ENCODE measurements at regions not wholly inside any gene's neighbourhood (a gene's known extent, or its start where the extent isn't known, plus 50 kb on each side); places are given as distances from the start of the nearest gene placed in this dataset.

DNA sequence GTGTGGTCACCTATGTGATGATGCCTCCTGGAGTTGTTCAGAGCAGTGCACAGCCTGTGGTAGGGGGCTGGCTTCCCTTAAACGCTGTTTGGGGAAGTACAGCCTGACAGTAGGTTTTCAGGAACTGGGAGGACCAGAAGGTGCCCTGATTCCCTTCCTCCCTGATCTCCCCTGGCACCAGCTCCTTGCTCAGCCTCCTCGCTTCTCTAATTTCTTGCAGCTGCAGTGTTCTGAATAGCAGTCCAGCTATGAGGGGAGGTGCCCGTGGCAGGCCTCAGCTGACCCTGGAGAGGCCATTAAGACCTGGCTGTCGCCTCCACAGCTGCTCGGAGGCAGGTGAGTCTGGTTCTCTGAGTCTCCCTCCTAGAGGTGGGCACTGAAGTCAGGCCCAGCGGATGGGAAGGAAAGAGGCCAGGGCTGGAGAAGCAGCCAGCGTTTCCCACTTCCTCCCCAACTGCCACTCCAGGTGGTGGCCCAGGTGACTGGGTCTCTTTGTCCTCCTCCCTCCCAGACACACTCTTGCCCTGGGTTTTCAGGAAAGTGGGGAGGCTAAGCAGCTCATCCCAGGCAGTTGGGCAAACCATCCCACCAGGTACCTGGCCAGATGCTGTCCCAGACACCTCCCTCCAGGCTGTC lies 52.0 kb upstream of the RPL11 start:
- no peak for DNase-seq

DNA sequence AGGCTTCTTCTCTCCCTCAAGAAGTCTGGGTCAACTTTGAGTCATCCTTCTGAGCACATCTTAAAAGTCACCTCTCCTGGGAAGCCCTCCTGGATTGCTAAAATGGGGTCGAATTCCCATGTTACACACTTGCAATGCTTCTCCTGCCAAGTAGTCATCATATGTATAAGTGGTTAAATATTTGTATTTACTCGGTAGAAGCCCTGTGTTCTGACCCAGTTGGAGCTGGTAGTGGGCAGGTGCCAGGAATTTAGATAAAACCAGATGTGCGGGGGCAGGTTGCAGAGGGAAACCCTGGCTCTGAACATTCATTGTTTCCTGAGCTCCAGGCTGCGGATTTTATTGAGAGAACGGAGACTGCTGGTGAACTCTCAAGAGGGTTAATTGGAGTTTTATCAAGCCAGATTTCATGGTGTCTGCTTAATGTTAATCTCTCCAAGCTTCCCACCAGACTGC lies 52.8 kb upstream of the RPL11 start:
- no peak for DNase-seq

DNA sequence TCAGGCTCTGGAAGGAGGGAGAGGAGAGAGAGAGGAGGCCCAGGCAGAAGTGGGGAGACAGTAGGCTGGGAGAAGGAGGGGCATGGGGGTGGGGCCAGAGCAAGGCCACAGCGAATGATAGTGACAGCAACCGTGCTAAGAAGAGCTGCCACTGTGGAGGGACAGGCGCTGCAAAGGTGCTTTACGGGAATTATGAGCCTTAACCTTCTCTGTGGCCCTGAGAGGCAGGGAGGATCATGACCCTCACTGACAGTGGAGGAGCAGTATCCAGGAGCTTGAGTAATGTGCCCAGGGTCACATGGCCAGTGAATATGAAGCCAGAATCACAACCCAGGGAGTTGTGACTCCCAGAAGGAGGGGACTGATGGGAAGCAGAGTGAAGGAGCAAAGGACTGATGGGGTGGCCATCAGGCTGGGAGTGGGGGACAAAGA lies 53.4 kb upstream of the RPL11 start:
- DNase-seq, result no peak

DNA sequence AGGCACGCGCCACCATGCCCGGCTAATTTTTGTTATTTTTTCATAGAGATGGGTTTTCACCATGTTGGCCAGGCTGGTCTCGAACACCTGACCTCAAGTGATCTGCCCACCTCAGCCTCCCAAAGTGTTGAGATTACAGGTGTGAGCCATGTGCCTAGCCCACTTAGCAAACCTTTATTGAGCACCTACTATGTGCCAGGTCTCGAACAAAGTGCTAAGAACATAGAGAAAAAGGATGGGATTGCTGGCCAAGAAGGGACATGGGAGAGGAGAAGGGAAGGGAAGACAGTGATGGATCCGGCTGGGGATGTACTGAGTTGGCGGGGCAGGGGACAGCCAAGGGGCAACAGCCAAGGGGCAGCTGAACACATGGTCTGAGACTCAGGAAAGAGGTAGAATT lies 55.6 kb upstream of the RPL11 start:
- no peak for DNase-seq

DNA sequence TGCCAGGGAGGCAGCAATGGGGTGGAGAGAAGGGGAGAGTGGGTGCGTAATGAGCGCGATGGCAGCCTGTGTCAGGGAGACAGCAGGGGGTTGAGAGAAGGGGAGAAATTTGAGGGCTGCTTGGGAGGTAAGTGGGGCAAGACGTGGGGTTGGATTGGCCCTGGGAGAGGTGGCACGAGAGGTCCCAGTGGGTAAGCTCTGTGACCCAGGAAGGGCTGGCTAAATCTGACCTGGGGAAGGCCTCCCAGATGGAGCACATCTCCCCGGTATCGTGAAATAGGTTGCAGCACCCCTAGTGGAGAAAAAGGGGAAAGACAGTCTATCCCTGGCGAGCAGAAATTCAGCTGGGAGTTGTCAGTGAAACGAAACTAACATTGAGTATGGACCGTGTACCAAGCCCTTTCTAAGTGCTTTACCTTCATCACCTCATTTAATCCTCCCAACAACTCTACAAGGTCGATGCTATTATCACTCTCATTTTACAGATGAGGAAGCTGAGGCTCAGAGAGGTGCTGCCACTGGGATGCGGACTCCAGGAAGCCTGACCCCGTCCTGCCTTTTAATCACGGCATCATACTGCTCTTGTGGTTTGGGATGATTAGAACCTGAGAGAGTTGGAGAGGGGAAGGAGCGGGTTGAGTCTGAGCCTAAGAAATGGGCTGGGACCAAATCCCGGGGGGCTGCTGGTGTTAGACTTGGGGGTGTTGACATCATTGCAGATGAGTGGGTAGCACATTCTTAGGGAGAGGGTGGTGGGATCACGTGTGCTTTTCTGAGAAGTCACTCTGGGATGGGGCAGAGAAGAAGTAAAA lies 56.6 kb upstream of the RPL11 start:
- DNase-seq, result peak; percentile 77

DNA sequence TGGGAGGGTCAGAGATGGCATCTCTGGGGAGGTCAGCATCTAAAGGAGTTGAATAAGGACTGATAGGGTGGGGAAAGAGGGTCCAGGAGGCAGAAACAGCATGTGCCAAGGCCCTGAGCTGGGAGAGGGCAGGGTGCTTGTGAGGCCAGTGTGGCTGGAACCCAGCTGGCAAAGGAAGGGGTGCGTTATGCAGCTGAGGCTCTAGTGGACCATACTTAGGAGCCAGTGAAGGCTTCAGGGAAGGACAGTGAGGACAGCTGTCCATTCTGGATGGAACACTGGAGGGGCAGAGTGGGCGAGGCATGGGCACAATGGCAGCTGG lies 57.1 kb upstream of the RPL11 start:
- no peak for DNase-seq

DNA sequence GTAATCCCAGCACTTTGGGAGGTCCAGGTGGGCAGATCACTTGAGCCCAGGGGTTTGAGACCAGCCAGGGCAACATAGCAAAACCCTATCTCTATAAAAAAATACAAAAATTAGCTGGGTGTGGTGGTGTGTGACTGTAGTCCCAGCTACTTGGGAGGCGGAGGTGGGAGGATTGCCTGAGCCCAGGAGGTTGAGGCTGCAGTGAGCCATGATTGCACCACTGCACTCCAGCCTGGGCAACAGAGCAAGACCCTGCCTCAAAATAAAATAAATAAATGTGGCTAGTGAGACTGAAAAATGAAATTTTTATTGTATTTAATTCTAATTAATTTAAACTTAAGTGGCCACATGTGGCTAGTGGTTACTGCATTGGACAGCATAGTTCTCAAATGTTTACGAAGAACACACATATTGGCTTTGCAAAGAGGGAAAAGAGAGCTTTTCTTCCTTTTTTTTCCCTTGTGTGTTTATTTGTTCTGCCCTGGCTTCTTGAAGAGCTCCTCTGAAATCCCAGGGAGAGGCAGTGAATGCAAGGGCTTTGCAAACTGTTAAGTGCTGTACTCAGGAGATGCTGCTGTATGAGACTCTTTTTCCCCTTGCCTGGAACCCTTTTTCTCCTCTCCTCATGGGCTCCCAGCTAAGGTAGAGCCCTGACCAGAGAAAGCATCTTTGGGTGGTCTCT lies 59.0 kb upstream of the RPL11 start:
- DNase-seq, result no peak

DNA sequence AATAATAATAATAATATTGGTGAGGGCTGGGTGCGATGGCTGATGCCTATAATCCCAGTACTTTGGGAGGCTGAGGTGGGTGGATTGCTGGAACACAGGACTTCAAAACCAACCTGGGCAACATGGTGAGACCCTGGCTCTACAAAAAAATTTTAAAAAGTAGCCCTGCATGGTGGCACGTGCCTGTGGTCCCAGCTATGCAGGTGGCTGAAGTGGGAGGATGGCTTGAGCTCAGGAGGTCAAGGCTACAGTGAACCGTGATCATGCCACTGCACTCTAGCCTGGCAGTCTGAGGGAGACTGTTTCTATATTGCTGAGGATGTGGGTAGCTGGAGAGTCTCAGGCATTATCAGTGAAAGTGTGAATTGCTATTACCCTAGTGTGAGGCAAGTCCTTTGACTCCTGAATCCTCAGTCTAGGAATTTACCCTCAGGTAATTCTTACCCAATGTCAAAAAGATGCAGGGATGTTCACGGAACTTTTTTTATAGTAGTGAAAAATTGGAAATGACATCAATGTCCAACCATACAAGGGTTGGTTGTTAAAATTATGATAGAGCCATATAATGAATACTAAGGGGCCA lies 61.8 kb upstream of the RPL11 start:
- DNase-seq, result no peak

DNA sequence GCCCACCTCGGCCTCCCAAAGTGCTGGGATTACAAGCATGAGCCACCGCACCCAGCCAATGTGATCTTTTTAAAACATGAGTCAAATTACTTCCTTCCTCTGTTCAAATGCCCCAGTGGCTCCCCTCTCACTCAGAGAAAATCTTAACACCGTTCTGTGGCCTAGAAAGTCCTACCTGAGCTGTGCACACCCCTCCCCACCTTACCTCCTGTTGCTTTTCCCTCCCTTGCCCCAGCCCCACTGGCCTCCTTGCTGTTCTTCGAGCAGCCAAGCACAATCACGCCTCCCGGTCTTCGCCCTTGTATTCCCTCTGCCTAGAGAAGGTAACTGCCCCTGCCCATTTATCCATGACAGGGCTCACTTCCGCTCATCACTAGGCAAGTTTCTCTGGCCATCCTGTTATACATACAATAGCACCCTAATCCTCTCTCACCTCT lies 62.6 kb upstream of the RPL11 start:
- DNase-seq, result peak; percentile 31

DNA sequence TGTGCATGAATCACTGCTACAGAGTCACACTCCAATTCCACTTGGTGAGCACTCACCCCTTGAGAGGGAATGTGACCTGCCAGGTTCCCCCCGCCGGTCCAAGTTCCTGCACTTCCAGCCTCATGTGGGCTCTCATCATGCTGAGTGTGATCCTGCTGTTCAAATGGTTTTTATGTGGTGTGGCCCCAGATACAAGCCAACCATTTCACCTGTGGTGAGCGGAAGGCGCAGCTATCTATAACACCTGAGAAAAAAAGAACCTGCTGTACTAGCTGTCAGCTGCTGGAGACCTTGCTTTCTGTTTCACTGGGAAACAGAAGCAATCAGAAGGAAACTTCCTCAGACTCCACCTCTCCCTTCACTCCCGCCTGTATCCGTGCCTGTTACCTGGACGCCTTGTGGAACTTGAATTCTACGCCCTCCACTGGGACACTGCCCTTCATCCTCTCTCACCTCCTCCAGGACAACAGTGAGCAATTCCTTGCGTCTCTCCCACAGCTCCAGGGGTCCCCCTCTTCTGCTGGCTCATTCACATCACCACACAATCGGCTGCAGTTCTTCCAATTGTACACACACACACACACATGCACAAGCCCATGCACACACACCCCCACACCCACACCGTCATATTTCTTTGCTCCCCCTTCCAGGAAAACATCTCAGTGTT lies 64.4 kb upstream of the RPL11 start:
- DNase-seq, result peak; percentile 40

DNA sequence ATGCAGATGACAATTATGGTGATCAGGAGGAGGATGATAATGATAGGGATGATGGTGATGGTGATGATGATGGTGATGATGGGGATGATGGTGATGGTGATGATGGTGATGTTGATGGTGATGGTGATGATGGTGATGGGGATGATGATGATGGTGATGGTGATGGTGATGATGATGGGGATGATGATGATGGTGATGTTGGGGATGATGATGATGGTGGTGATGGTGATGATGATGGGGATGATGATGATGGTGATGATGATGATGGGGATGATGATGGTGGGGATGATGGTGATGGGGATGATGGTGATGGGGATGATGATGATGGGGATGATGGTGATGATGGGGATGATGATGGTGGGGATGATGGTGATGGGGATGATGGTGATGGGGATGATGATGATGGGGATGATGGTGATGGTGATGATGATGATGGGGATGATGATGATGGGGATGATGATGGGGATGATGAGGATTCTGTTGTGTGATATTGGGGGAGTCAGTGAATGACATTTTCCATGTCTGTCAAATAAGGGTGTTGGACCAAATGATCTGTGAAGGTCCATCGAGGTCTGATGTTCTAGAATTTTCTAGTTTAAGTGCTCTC lies 65.6 kb upstream of the RPL11 start:
- DNase-seq, result no peak

DNA sequence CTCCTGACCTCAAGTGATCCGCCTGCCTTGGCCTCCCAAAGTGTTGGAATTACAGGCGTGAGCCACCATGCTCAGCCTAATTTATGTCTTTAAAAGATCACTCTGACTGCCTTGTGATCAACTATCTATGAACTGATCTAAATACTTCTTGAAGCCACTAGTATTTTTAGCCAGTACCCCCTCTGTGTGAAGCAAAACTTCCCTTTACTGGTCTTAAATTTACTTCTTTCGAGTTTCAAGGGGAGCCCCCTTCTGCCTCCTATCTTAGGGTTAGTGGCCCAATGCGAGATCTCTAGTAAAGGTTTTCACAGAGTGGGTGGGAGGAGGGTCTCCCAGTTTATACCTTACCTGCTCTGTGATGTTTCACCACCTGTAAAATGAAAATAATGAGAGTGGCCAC lies 66.1 kb upstream of the RPL11 start:
- DNase-seq, result no peak

DNA sequence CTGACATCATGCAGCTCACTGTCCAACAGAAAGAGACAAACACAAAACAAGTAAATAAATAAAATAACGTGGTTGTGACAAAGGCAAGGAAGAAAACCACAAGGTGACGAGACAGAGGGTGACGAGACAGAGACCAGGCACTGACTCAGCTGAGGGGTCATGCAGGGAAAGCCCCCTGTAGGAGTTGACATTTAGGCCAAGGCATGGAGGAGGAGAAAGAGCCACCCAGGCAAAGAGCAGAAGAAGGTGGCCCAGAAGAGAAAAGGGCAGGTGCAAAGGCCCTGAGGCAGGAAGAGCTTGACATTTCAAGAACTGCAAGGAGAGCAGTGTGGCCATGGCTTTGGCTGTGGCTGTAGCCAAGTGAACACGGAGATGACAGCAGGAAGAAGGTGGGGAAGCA lies 65.1 kb upstream of the ID3 start:
- DNase-seq, result peak; percentile 74

DNA sequence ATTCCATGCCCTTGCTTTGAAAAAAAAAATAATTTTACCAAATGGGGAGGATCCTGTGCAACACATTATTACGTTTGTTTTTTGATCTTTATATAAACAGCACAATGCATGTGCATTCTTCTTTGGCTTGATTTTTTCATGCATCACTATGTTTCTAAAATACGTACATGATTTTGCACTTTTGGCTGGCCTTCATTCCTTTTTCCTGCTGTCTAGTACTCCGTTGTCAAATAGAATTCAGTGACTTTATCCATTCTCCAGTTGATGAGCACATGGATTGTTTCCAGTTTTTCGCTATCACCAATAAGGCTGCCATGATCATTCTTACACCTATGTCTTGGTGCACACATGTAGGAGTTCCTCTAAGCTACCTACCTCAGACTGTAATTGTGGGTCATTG lies 63.0 kb upstream of the ID3 start:
- DNase-seq, result no peak

DNA sequence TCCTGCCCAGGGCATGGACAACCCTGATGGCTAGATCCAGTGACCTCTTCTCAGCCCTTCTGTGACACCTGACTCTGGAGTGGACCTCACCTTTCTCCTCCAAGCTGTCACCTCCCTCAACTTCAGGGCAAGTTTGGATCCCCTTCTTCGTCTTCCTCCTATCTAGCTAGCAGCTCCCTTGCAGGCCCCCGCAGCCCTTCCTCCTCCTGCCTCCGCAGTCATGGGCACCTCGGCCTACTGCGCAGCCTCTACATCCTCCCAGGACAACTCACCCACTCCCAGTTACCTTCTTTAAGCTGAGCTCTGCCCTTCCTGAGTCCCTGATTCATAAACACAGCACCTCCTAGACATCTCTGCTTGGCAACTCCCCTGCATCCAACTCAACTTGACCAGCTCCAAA lies 61.3 kb upstream of the ID3 start:
- DNase-seq, result no peak

DNA sequence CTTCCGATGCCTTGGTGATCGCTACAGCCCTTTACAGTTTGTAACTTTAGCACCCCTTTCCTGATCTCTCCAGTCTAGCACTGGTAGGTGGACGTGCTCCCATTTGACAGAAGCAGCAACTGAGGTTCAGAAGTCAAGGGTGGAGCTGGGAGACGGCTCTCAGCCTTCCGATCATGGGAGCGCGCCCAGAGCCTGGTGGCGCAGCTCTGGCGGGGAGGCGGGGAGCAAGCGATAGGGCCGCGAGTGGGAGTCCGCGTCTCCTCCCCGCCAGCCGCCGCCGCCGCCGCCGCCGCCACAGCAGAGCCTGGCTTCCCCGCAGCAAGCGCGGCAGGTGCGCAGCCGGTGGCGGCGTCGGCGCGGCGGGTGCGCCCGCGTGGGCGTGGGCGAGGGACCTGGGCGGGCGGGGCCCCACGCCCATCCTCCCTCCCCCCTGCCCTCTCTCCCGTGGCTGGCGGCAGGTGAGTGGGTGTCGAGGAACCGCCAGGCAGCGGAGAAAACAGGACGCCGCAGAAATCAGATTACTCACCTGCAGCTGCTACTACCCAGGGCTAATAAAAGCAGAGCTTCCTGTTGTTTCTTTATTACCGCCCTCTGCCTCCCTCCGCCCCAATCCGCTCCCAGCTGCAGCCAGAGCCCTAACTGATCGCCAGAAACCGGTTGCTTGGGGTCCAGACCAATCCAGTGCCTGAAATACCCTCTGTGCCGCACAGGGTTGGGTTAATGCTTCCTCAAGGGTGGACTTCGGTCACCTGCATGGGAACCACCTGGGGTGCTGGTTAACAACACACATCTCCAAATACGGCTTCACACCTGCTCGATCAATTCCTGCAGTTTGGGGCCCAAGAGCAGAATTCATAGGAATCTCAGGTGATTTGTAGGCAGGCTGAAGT lies 60.2 kb upstream of the ID3 start:
- DNase-seq, result peak; percentile 96

DNA sequence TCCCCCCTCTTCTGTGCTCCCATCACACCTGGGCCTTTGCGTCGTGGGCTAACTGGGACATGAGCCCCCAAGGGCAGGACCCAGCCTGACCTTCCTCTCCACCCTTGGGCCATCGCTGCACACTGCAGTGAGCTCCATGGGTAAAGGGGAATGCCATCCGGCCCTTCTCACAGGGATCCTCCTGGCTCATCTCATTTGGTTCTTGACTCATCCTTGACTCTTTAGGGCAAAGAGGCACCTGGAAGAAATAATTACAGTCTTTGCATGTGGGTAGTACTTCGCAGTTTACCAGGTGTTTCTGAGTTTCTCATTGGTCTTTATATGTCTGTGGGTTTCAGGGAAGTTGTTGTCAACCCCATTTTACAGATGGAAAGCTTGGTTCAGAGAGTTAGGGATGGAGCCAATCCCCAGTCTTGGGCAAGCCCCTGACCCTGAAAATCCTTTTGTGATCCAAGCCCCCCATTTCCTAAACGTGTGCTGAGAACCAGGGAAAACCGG lies 59.3 kb upstream of the ID3 start:
- no peak for DNase-seq

DNA sequence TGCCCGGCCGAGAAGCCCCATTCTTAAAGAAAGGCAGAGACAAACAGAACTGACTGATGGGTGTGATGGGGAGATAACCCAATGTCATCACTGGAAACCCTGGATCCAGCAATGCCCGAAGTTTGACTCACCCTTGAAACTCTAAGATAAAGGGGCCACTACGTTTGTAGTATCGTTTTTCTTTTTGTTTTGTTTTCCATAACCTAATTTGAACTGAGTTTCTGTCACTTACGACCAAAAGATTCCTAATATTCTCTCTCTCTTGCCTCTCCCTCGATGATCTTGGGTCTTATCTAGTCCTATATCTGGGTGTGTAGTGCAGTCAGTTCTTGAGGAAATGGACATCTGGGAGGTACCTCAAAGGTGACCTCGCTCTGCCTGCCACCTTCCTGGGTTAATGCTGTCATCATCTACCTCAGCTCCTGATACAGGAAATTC lies 57.8 kb upstream of the ID3 start:
- DNase-seq, result no peak

DNA sequence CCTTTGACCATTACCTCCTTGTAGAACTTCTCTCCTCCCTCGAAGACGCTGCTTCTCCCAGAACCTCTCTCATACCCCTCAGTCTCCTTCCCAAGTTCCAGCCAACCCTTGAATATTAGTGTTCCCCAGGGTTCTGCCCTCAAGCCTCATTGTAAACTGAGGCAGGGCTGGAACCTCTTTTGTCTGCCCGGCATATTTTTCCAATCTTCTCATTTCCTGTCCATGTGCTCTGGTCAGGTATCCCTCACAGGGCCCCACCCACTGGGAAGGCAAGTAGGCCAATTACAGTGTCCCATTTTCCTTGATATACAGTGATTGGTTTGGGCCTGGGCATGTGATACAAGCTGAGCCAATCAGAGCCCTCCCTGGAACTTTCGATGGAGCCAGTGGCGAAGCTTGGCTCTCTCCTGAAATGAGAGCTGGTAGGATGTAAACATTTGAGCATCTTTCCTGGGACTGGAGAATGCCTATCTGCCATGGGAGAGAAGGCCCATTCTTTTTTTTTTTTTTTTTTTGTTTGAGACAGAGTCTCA lies 57.1 kb upstream of the ID3 start:
- DNase-seq, result no peak

DNA sequence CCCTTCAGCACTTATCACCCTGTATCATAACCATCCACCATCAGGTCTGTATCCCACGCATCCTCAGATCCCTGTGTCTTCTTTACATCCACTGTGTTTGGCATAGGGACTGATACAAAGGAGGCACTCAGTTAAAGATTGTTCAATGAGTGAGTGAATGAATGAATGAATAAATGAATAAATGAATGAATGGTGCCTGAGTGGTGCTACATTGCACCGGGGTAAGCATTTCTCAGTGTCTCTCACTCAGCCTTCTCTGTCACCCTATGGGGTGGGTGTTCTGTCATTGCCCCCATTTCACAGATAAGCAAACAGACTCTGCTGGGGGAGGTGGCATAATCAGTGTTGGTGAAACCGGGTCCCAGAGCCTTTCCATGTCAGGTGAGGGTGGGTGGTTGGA lies 56.6 kb upstream of the ID3 start:
- DNase-seq, result no peak

DNA sequence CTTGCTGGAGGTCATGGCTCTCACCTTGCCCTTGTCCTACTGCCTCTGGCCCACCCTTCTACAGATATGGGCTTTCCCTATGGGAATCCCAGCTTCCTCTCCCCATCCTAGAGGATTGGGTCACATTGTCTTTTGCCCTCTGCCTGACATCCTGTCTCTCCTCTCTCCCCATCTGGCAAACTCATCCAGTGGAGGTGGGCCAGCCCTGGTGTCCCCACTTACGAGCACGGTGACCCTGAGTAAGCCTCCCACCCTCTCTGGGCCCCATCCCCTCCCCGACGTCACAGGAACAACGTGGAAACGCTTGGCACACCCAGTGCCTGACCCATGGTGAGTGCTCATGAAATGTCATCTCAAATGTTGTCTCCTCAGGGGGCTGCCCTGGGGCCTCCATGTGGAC lies 56.1 kb upstream of the ID3 start:
- DNase-seq, result no peak
